BJ (cell line): ENCODE measurements at regions not wholly inside any gene's neighbourhood (a gene's known extent, or its start where the extent isn't known, plus 50 kb on each side); places are given as distances from the start of the nearest gene placed in this dataset.

Experiments used
- CTCF ChIA-PET: fragments of 350-600 bp; formaldehyde crosslinking; extraction: SDS; loops from one replicate; lab custom pipeline; 2021; ENCODE audit warnings: antibody characterized with exemption, inconsistent platforms; lab: Yijun Ruan, JAX
- POLR2A ChIA-PET: fragments of 300-600 bp; sonication (Branson Sonifier 250); formaldehyde crosslinking; extraction: SDS; loops from one replicate; lab custom pipeline; 2021; ENCODE audit warnings: antibody characterized with exemption; lab: Charles Lee
- DNase-seq: peaks from one replicate; pipeline ENCODE4 v3.0.0-alpha.2; 2011; ENCODE audit warnings: low read depth
- H3K27me3 ChIP-seq: 2 replicates; pipeline ENCODE4 v1.6.0; 2011; ENCODE audit warnings: low read length; ENCODE audit not compliant: control insufficient read depth, insufficient read depth
- H3K36me3 ChIP-seq: 2 replicates; pipeline ENCODE4 v1.5.1; 2011; ENCODE audit warnings: low read length; ENCODE audit not compliant: control insufficient read depth, insufficient read depth
- H3K4me3 ChIP-seq: 2 replicates; pipeline ENCODE4 v1.5.1; 2011; ENCODE audit warnings: low read depth, mild to moderate bottlenecking, control low read depth, low read length
- CTCF ChIP-seq: IDR thresholded peaks from 2 replicates; pipeline ENCODE4 v1.5.1; 2011; ENCODE audit warnings: low read depth, mild to moderate bottlenecking, control low read depth, inconsistent platforms, low read length, moderate library complexity; ENCODE audit not compliant: insufficient read depth

DNA sequence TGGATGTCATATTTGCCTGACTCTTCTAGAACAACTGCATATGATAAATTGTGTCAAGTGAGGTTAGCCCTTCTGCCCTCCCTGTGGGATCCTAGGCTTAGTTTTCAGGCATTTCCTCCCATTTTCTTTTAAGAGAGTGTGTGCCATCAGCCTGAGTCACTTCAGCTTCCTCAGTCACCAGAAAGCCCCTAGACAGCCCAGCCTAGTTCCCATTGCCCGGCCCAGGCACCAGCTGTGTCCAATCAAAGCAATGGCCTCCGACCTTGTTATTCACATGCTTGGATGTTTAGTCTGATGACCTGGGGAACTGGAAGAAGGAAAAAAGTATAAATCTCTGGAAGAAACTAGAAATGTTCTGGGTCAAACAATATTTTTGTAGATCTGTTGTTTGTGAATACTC is 221.9 kb upstream of the LRIG1 start:
- no peak for TF ChIP-seq CTCF
- H3K4me3 ChIP-seq = no peak overlapping the region
- no peaks in the 10 kb centered on the region for H3K27me3 ChIP-seq
- POLR2A ChIA-PET = no interaction called here
- no peaks in the 10 kb centered on the region for H3K36me3 ChIP-seq
- peak; percentile 62 for DNase-seq
- CTCF ChIA-PET = no interaction called here

GRCh38 chr3:66723231-66723630 is 222.4 kb upstream of the LRIG1 start:
- DNase-seq = no peak
- no peak for TF ChIP-seq CTCF
- ChIA-PET CTCF (no interaction called here), POLR2A (no interaction called here)
- no peaks in the 10 kb centered on the region for H3K27me3 ChIP-seq
- H3K4me3 ChIP-seq = no peak overlapping the region
- H3K36me3 ChIP-seq = no peaks in the 10 kb centered on the region

- no peak for TF ChIP-seq CTCF
- no peak overlapping the region for H3K4me3 ChIP-seq
- ChIA-PET CTCF (no interaction called here), POLR2A (no interaction called here)
- DNase-seq = no peak
- H3K27me3 ChIP-seq = no peaks in the 10 kb centered on the region
- no peaks in the 10 kb centered on the region for H3K36me3 ChIP-seq
Observed at GRCh38 chr3:66729687-66730393, 229.0 kb upstream of the LRIG1 start.

DNA sequence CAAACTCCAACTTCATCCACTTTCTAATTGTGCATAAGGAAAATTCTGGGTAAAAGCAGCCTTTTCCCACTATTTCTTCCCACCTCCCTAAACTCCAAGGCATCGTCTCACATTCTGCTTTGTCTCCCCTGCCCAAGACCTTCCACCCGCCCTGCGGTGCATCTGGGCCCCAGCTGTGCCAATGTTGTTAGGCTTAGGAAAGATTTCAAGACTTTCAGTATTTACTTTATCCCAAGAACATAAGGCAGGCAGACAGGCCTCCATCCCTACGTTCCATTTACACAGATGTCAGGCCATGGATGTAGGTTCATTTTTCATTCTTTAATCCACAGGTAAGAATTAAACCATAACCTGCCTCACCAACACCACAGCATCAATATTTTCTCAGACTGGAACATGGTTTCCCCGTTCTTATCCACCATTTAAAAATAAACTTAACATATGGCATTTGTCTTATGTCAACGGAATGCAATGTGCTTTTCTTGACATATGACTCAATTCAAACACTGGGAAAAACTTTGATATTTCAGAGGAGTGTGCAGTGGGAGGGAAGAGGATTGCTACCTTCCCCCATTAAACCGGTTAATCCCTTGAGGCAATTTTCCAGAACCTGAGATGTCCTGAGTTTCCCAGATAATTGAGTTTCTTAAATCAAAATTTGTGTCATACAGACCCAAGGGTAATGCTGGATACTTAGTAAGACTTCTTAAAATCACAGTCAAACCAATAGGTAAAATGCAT is 238.0 kb upstream of the LRIG1 start:
- no peaks in the 10 kb centered on the region for H3K27me3 ChIP-seq
- DNase-seq = no peak
- POLR2A ChIA-PET = no interaction called here
- H3K36me3 ChIP-seq = no peaks in the 10 kb centered on the region
- no peak overlapping the region for H3K4me3 ChIP-seq
- TF ChIP-seq CTCF = no peak
- CTCF ChIA-PET = interaction anchor here (0.7 kb wide), 1 partner anchor 330 kb away, joined by 3 read pairs; no protein-coding TSS in a partner anchor

DNA sequence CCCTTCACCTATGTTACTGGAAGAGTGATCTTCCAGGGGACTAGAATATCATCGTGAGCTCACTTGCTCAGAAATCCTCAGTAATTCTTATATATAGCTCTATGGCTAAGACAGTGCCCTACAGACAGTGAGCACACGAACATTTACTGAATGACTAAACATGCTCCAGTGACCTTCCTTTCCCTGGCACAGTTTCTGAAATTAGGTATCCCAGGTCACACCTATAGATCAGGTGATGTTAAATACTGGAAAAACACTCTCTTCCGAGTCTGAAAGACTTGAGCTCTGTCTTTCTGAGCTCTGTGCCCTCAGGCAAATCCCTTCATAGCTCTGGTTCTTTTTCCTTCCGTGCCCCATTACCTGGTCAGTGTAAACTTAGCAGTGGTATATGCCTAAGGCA is 239.4 kb upstream of the LRIG1 start:
- Histone ChIP-seq H3K36me3 (no peaks in the 10 kb centered on the region), H3K4me3 (no peak overlapping the region), H3K27me3 (no peaks in the 10 kb centered on the region)
- POLR2A ChIA-PET = no interaction called here
- no peak for DNase-seq
- CTCF ChIA-PET = interaction anchor here (0.5 to 1.7 kb wide), 2 partner anchors 34 to 332 kb away, joined by 4 to 5 read pairs; no protein-coding TSS in a partner anchor
- no peak for TF ChIP-seq CTCF
